D721Med (cell line): ENCODE measurements at regions not wholly inside any gene's neighbourhood (a gene's known extent, or its start where the extent isn't known, plus 50 kb on each side); places are given as distances from the start of the nearest gene placed in this dataset.
"Not testable (repeated sequence)": the region's sequence is repeated elsewhere in the genome, so short reads cannot be mapped to it uniquely, and the experiment has no call there.

Experiments used
- DNase-seq: peaks from one replicate; pipeline ENCODE4 v3.0.0; 2011; ENCODE audit warnings: low spot score; ENCODE audit not compliant: insufficient read length
- FAIRE-seq: peaks from 2 replicates; lab custom pipeline; 2011; peaks lifted over from hg19 to GRCh38; lab: Jason Lieb, UNC
- CTCF ChIP-seq: IDR thresholded peaks from 2 replicates; pipeline ENCODE4 v1.5.1; 2012; ENCODE audit warnings: mild to moderate bottlenecking, control low read depth; ENCODE audit not compliant: insufficient read depth; ENCODE audit errors: missing control alignments

DNA sequence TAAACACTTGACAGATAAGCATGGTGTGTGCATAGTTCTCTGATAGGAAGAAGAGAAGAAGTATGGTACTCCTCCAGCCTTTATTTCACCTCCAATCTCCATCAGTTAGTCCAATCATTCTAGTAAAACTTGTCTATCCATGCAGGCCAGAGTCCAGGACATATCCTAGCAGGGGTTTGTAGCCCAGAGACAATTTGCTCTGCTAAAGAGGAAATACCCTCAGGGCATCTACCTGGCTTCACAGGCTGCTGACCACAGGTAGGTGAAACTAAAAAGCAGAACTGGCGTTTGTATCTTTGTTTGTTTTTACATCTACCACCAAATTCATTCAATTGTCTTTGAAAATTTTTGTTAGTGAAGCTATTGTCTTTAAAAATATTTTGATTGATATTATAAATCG, 717.6 kb downstream of the FSCB start:
- peak; percentile 17 for DNase-seq
- no peak for TF ChIP-seq CTCF
- FAIRE-seq = no peak

DNA sequence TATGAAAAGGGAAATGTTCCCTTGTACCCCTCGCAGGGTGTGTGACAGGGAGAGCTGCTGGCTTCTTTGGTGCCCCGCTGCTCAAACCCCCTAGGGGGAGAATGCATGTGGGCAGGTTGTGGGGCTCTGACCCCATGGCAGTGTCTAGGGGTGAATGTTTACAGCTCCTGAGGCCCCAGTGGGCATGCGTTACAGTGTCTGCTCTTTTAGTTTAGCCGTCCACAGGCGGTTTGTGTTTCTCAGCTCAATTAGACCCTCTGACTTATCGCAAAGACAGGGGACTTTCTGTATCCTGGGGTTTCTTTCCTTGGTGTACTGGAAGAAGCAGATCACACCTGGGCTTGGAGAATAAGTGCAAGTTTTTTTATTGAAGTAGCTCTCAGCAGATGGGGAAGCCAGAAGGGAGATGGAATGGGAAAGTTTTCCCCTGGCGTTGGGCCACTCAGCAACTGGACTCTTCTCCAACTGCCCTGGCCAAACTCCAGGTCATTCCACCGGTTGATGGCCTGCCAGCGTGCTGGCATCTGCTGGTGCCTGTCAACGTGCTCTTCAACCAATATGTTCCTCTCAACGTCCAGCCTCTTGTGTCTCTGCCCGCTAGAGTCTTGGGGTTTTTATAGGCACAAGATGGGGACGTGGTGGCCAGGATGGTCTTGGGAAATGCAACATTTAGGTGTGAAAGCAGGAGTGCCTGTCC, 720.9 kb downstream of the FSCB start:
- no peak for FAIRE-seq
- no peak for TF ChIP-seq CTCF
- no peak for DNase-seq

GRCh38 chr14:43784432-43784831, 722.7 kb downstream of the FSCB start:
- not testable (repeated sequence) for FAIRE-seq, DNase-seq

DNA sequence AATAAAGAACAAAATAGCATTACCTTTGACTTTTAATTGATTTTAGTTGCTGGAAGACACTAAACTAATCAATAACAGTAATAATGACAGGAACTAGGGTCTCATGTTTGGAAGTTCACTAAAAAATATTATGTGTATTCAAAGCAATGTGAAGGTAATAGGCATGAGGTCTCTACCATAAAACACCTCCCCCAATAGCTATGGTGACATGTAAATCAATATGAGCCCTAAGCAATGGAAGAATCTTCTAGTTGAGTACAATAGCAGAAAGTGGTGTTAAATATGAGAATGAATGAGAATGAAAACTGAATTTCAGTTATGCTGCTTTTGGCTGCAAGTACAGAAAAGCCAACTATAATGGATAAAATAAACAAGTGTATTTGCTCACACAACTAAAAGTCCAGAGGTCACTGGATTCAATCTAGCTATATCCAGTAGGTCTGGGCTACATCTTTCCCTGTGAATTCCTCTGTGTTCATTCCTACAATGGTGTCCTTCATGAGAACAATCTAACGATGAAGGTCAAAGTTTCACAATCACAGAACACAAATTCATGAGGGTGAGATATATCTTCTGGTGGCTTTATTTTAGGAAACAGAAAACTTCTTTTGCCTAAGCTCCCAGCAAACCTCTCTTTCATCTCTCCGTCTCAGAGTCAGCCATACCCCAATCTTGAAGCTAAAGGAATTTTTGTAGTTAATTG, 728.0 kb downstream of the FSCB start:
- no peak for FAIRE-seq
- no peak for TF ChIP-seq CTCF
- DNase-seq = no peak

DNA sequence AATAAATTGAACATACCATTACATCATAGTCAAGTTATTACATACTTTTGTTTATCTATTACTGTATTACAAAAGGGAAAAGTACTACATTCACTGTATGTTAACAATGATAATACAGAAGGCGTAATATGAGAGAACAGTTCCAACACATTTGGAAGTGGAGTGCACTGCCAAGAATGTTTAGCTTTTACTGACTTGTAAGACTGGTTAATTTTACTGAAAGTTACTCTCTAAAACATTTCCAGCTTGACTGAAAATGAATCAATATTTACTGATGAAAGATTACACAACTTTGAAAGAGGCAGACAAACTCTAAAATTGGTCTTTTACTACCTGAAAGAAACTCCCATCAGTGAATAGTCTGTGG, 728.5 kb downstream of the FSCB start:
- no peak for TF ChIP-seq CTCF
- FAIRE-seq (no peak), DNase-seq (no peak)

DNA sequence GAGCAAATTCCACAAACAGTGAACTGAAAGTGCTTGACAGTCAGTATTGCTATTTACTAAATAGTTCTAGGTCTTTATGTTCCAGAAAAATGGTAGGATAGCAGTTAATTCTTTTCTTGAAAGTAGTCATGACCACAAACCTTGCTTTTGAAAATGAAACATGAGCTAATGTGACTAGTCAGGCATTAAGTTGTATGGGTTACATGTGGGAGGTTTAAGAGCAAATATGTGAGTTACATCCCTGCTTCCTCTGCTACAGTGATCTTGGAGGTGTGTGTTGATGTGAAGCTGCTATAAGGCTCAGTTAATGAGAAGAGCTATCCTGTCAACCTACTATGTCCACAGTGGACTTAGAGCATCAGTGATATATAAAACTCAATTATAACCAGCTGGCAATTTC, 741.6 kb downstream of the FSCB start:
- no peak for FAIRE-seq
- no peak for TF ChIP-seq CTCF
- DNase-seq = no peak

DNA sequence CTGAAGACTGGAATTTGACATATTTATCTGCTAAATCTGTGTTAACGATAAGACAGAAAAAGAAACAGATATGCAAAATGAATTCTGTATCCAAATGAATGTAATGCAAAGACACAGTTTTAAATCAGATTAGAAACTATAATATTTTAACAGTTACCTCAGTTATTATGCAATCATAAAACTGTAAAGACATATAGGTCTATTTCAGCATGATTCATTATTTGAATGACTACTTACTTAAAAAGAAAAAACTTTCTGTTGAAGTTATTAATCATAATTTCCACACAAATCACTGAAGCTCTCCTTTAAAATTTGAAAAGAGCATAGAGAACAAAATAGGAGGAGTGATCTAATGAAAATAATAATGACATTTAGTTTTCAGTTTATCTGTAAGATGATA, 742.6 kb downstream of the FSCB start:
- no peak for FAIRE-seq
- no peak for DNase-seq
- TF ChIP-seq CTCF = no peak
